Mammary epithelial cell (primary cell): ENCODE measurements at regions not wholly inside any gene's neighbourhood (a gene's known extent, or its start where the extent isn't known, plus 50 kb on each side); places are given as distances from the start of the nearest gene placed in this dataset.

Experiments used
- EZH2 ChIP-seq: IDR thresholded peaks from 2 replicates; pipeline ENCODE4 v1.6.1; 2012; ENCODE audit warnings: low read length, inconsistent platforms, borderline replicate concordance
- TF ChIP-seq, protein P1 (sequence below), 2 donors: IDR thresholded peaks in 1 of 2; conservative IDR thresholded peaks in 1 of 2; 2 replicates each; pipeline ENCODE4 v1.5.1; 2011 to 2012; ENCODE audit warnings: inconsistent platforms in 2 of 2, low read length in 2 of 2, mild to moderate bottlenecking in 2 of 2, control low read depth in 1 of 2, low read depth in 1 of 2; ENCODE audit not compliant: insufficient read depth in 1 of 2; ENCODE audit errors: extremely low read depth in 1 of 2

DNA sequence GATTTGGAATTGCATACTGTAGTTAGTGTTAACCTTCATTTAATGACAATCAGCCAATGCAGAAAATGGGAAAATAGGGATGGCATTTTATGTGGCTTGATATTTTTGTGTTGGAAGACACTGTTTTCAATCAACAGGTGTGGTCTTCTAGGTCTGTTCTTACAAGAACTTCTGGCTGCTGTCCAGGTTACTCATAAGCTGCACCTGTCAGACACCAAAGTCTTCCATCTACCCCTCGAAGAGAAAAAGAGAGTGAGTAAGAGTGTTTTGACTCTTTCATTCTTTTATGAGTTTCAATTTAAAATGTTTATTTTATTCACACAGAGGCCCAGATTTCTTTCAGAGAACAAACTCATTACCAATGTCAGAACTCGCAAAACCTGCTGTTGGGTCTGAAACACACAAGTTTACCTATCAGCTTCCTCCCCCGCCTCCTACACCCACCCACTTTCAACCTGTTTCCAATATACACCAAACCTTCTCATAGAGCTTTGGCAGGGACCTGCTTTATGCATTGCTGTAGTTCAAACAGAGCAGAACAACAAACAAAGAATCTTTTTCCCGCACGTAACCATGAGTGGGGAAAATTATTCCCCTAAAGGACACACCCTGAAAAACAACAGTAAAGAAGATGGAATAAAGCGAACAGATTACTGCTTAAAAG, 767.7 kb upstream of the ALCAM start:
- TF ChIP-seq, protein P1, sequence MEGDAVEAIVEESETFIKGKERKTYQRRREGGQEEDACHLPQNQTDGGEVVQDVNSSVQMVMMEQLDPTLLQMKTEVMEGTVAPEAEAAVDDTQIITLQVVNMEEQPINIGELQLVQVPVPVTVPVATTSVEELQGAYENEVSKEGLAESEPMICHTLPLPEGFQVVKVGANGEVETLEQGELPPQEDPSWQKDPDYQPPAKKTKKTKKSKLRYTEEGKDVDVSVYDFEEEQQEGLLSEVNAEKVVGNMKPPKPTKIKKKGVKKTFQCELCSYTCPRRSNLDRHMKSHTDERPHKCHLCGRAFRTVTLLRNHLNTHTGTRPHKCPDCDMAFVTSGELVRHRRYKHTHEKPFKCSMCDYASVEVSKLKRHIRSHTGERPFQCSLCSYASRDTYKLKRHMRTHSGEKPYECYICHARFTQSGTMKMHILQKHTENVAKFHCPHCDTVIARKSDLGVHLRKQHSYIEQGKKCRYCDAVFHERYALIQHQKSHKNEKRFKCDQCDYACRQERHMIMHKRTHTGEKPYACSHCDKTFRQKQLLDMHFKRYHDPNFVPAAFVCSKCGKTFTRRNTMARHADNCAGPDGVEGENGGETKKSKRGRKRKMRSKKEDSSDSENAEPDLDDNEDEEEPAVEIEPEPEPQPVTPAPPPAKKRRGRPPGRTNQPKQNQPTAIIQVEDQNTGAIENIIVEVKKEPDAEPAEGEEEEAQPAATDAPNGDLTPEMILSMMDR (conservative IDR thresholded peaks at IDR 0.05 in 1 of 2, IDR thresholded peaks at IDR 0.05 in 1 of 2; ENCODE audit: extremely low read depth in 1 of 2, insufficient read depth in 1 of 2, low read depth in 1 of 2, low read length in 2 of 2) = no peak
- TF ChIP-seq EZH2 = no peak
